Heart right ventricle (tissue), 16 donors: ENCODE measurements at regions not wholly inside any gene's neighbourhood (a gene's known extent, or its start where the extent isn't known, plus 50 kb on each side); places are given as distances from the start of the nearest gene placed in this dataset.
A peak's percentile ranks its signal among the peaks of the same experiment; 100 is the strongest.

Source experiments
- ATAC-seq, 8 donors: fragments of 200-7000 bp; cut with Tn5 transposase; one replicate each; pipeline ENCODE4 v1.9.1; 2020; ENCODE audit warnings: mild to moderate bottlenecking in 8 of 8, moderate library complexity in 8 of 8, moderate number of reproducible peaks in 1 of 8
- DNase-seq, 2 donors: peaks; one replicate each; pipeline ENCODE4 v3.0.0-alpha.2; 2020
- H3K27ac ChIP-seq, 10 donors: fragments of 200-600 bp; sonication (generic) in 2 of 10; one replicate each; pipeline versions ENCODE4 v1.5.0 to v1.8.0; 2020 to 2022; ENCODE audit warnings: mild to moderate bottlenecking in 3 of 10
- H3K27me3 ChIP-seq, 7 donors: fragments of 200-600 bp; one replicate each; pipeline ENCODE4 v1.8.0; 2021 to 2022; ENCODE audit warnings: mild to moderate bottlenecking in 2 of 7
- H3K36me3 ChIP-seq, 9 donors: fragments of 200-600 bp; sonication (generic) in 1 of 9; one replicate each; pipeline versions ENCODE4 v1.5.0 to v1.8.0; 2020 to 2022; ENCODE audit warnings: mild to moderate bottlenecking in 2 of 9
- H3K4me1 ChIP-seq, 9 donors: fragments of 200-600 bp; sonication (generic) in 1 of 9; one replicate each; pipeline versions ENCODE4 v1.5.0 to v1.8.0; 2020 to 2022; ENCODE audit warnings: mild to moderate bottlenecking in 4 of 9
- H3K4me3 ChIP-seq, 10 donors: fragments of 200-600 bp; sonication (generic) in 2 of 10; one replicate each; pipeline versions ENCODE4 v1.5.0 to v1.8.0; 2020 to 2022; ENCODE audit warnings: mild to moderate bottlenecking in 7 of 10, moderate library complexity in 2 of 10
- H3K9me3 ChIP-seq, 11 donors: fragments of 200-600 bp in 10 of 11; sonication (generic) in 2 of 11; one replicate each; pipeline versions ENCODE4 v1.5.0 to v1.8.0; 2013 to 2022; ENCODE audit warnings: mild to moderate bottlenecking in 2 of 11, control low read depth in 1 of 11, moderate library complexity in 1 of 11
- CTCF ChIP-seq, 9 donors: fragments of 200-600 bp; sonication (generic) in 2 of 9; IDR thresholded peaks; one replicate each; pipeline versions ENCODE4 v1.5.0 to v1.8.0; 2021 to 2022; ENCODE audit warnings: antibody characterized with exemption in 9 of 9, mild to moderate bottlenecking in 5 of 9, moderate library complexity in 1 of 9
- WGBS, 2 donors: extraction: QIAGEN DNeasy Blood & Tissue Kit; methylation state at CpG; one replicate each; pipeline ENCODE4 v1.1.7; 2013; ENCODE audit warnings: inconsistent platforms in 1 of 2; 5-methylcytosine and 5-hydroxymethylcytosine counted together
- intact Hi-C, 10 donors: fragments of 100-400 bp; cut with DNase I; formaldehyde crosslinking; loops; one replicate each; pipeline versions ENCODE4 v1.11.1 to v1.14.2; 2022
- donor health status: Arrhythmogenic right ventricular cardiomyopathy.
- donor health status: ischemic (EF 13 %, LVEDD 7.1; RV severe dilation, severe dysfunction).
- donor health status: healthy with polysubstance abuse.
- donor health status: DM: no; HTN: yes; CAD: no.
- donor health status: DM: no; HTN: no; CAD: no.
- donor health status: ischemic (EF 25% LVEDD 6.9; RV normal size, moderate dysfunction).
- donor health status: ischemic (EF 25% LVEDD 5.7; RV mildly dilated, moderate dysfunction).
- donor health status: healthy.
- donor health status: DM: yes; HTN: yes; CAD: no.
- donor health status: Ischemic cardiomyopathy.
- donor health status: ischemic (EF 35%, LVEDD 5.7; RV mildly dilated, moderate dysfunction).
- donor health status: nonischemic (EF 11% LVEDD 7.7; RV severe dilation, severe dysfunction).
- donor health status: DM: yes; HTN: yes; CAD: no.
- donor health status: PGD.
- donor health status: ischemic (EF 29% LVEDD 5.4; RV normal size, mild dysfunction).
- donor health status: nonischemic (EF 23%, LVEDD 6.1; RV moderate dilation, normal function).

GRCh38 chr15:25600751-25601150, 161.9 kb upstream of the UBE3A start:
- H3K9me3 ChIP-seq, result peaks cover 0 to 18% (median 0%) of the 10 kb centered on the region in 11 donors
- ATAC-seq (no peak), DNase-seq (no peak)
- no peaks in the 10 kb centered on the region for H3K36me3 ChIP-seq
- 78 to 82% methylated on average over 1 of the region's 1 CpG for WGBS, 2 donors
- TF ChIP-seq CTCF (IDR thresholded peaks at IDR 0.05), result no peak
- intact Hi-C loops, result no loop called here
- no peak overlapping the region for H3K4me3 ChIP-seq
- H3K4me1 ChIP-seq, result peaks cover 0 to 12% (median 0%) of the 10 kb centered on the region in 9 donors
- H3K27me3 ChIP-seq, result no peaks in the 10 kb centered on the region
- H3K27ac ChIP-seq, result no peak overlapping the region

DNA sequence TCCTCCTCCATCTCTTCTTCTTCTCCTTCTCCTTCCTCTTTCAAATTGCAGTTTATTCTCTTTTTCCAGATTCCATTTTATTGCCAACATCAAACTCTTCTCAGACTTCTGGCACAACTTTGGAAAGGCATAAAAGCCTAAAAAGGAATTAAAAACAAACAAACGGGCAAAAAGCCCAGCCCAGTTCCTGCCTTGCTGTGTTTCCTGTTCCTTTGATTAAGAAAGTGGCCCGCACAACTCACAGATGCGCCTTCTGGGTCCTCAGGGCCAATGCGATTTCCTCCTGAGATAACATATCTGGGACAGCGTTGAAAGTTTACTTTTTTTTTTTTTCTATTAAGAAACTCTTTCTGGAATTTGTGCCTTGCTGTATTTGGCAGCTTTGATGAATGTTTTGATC, 158.7 kb upstream of the UBE3A start:
- Histone ChIP-seq H3K4me1 (peaks cover 0 to 12% (median 0%) of the 10 kb centered on the region in 9 donors), H3K4me3 (peak overlapping the region in 6 of 10 donors; percentile 11 to 41 (median 36)), H3K27me3 (no peaks in the 10 kb centered on the region), H3K9me3 (peaks cover 0 to 12% (median 0%) of the 10 kb centered on the region in 11 donors), H3K36me3 (no peaks in the 10 kb centered on the region), H3K27ac (peak overlapping the region in 8 of 10 donors; percentile 24 to 51 (median 42))
- no peak for DNase-seq
- TF ChIP-seq CTCF (IDR thresholded peaks at IDR 0.05), result no peak
- intact Hi-C loops, result no loop called here
- 42 to 51% methylated on average over 5 of the region's 5 CpGs for WGBS, 2 donors
- peak in 4 of 8 donors; percentile 19 to 71 (median 54) for ATAC-seq

- TF ChIP-seq CTCF (IDR thresholded peaks at IDR 0.05), result no peak
- H3K27me3 ChIP-seq, result no peaks in the 10 kb centered on the region
- peak overlapping the region in 8 of 10 donors; percentile 24 to 51 (median 42) for H3K27ac ChIP-seq
- no peaks in the 10 kb centered on the region for H3K36me3 ChIP-seq
- intact Hi-C loops, result no loop called here
- 64 to 65% methylated on average over 44 of the region's 44 CpGs for WGBS, 2 donors
- H3K4me1 ChIP-seq, result peaks cover 0 to 12% (median 0%) of the 10 kb centered on the region in 9 donors
- H3K4me3 ChIP-seq, result peak overlapping the region in 6 of 10 donors; percentile 11 to 41 (median 36)
- no peak for DNase-seq
- H3K9me3 ChIP-seq, result peaks cover 0 to 19% (median 0%) of the 10 kb centered on the region in 11 donors
- ATAC-seq, result peak in 7 of 8 donors; percentile 58 to 82 (median 69)
Observed at GRCh38 chr15:25596644-25597562, 158.1 kb upstream of the UBE3A start.

GRCh38 chr15:25587616-25588340, 149.0 kb upstream of the UBE3A start:
- ATAC-seq, result no peak
- no peak overlapping the region for H3K4me3 ChIP-seq
- no peaks in the 10 kb centered on the region for H3K27me3 ChIP-seq
- H3K36me3 ChIP-seq, result no peaks in the 10 kb centered on the region
- intact Hi-C loops, result no loop called here
- DNase-seq, result no peak
- H3K27ac ChIP-seq, result no peak overlapping the region
- WGBS, 2 donors, result 80 to 86% methylated on average over 7 of the region's 7 CpGs
- peaks cover 0 to 41% (median 4%) of the 10 kb centered on the region in 11 donors for H3K9me3 ChIP-seq
- TF ChIP-seq CTCF (IDR thresholded peaks at IDR 0.05), result no peak
- no peaks in the 10 kb centered on the region for H3K4me1 ChIP-seq
